GM11168 (cell line): ENCODE measurements at regions not wholly inside any gene's neighbourhood (a gene's known extent, or its start where the extent isn't known, plus 50 kb on each side); places are given as distances from the start of the nearest gene placed in this dataset.
"Not testable (repeated sequence)": the region's sequence is repeated elsewhere in the genome, so short reads cannot be mapped to it uniquely, and the experiment has no call there.

Experiments
- in situ Hi-C: fragments of 300-500 bp; cut with MboI; formaldehyde crosslinking; loops from one replicate; pipeline ENCODE4 v1.12.0; 2022; ENCODE audit warnings: low sequenced_read_pairs; ENCODE audit not compliant: unreplicated experiment

DNA sequence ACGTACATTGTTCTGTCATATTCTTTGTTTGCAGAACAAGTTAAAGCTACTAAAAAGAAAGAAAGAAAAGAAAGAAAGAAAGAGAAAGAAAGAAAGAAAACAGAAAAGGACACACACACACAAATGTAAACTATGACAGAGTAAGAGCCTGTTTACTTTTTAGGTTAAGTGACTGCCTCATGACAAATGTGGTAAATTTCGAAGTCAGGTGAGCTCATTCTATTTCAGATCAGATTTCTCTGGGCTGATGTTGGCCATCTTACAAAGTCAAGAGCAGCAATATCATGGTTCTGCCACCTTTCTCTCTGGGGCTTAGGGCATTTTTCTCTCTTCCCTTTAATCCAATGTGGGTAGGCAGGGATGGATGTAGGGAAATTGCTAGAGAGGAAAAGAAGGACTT is 299.5 kb downstream of the ANAPC1 start:
- in situ Hi-C loops = not testable (repeated sequence)

DNA sequence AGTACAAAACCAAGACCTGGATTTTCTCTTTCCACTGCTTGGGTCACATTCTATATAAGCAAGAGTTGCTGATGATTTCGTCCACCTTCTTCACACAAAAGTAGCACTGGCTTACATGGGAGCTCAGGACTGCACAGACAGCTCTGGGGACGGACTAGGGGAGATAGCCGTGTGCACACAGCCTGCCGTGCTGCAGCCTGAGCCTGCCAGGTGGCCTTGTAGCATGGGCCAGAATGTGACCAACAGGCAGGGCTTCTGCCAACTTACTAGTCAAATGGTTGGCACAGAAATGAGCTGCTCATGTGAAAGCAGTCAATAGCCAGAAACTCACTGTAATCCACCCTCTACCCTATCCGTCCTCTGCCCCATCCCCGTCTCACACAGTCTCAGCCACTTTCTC is 299.0 kb downstream of the ANAPC1 start:
- in situ Hi-C loops = not testable (repeated sequence)

DNA sequence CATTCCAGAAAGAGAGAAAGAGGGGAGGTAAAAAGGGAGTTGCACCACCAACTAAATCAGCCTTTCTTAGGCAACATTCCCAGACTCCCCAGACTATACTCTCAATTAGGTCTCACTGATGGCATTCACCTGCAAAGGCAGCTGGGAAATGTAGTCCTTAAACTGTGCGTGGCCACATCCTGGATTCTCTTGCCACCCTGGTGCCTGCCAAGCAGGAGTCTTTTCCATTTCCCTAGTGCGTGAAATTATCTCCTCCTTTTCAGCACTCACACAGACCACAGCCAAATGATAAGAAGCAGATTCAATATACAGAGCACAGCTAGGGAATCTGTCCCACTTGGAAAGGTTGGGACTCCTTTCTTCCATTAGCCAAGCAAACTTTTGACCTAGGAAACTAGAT is 298.0 kb downstream of the ANAPC1 start:
- in situ Hi-C loops = not testable (repeated sequence)

DNA sequence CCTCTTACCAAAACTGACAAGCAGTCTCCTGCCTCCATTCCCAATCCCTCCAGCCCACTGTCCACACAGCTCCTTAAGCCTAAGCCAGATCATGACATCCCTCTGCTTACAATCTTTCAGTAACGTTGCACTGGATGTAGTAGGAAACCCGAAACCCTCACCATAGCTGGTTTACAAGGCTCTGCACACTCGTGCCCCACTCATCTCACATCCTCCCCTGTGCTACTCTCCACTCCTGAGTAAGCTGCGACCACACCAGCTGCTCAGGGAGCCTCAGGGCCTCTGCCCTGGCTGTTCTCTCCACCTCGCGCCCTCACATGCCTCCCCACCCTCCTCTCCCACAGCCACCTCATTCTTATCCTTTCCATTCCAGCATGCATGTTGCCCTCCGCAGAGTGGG is 288.9 kb downstream of the ANAPC1 start:
- in situ Hi-C loops = not testable (repeated sequence)

DNA sequence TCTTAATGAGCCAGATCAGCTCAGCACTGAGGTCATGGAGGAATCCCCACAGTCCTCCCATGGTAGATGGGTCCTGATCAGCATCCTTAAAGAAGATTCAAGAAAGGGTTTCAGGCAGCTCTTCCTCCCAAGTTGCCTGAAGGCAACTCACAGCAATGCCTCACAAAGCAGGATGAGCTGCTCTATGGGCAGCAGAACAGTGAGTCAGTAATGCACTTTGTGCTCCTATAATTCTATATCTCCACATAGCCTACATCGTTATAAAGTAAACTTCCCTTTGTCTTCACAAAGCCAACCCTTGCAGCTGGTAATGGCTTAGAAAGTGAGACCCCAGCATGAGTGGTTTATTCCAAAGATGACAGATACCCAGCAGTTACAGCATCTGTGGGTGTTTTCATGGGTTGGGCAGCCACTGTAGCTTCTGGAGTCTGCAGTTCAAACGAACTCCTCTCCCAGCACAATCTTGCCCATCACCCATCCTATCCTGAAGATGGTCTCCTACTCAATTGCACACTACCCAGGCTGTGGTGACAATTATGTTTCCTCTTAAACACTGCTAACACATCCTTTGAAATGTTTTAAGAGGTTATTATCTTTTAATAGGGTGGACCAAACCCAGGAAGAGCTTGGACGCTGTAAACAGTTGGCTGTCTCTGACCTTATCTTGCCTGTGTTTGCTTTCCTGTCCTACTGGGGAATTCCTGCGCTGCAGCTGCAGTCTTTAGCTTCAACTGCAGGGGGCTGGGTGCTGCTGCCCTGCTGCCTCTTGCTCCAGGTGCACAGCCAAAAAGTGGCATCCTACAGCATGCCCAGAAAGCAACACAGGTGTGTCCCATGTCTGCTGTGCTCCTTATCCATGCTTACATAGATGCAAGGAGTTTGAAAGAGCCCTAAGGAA is 286.9 kb downstream of the ANAPC1 start:
- in situ Hi-C loops = not testable (repeated sequence)

DNA sequence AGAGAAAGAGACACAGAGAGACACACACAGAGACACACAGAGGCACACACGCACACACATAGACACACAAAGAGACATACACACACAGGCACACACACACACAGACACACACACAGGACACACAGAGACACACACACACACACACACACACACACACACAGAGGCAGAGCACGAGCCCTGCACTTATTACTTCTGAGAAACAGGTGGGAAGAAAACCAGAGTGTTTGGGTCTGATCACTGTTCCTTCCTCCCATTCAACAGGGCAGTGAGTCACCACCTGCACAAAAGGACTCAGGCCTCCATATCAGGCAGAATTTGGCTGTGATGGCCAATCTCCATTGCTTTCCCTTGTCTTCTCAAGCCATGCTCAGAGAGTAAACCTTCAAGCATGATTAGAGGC is 285.0 kb downstream of the ANAPC1 start:
- in situ Hi-C loops = not testable (repeated sequence)

DNA sequence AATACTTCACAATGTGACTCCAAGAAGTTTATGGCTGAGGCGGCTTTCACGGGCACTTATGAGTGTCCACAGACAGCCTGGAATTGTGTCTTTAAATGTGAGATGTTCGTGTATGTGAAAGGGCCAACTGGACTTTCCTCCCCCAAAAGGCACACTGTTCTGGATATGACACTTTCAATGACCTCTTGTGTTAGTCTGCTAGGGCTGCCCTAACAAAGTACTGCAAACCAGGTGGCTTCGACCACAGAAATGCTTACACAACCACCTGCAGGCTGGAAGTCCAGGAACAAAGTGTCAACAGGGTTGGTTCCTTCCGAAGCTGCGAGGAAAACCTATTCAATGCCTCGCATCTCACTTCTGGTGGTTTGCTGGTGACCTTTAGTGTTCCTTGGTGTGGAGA is 281.7 kb downstream of the ANAPC1 start:
- in situ Hi-C loops = not testable (repeated sequence)

DNA sequence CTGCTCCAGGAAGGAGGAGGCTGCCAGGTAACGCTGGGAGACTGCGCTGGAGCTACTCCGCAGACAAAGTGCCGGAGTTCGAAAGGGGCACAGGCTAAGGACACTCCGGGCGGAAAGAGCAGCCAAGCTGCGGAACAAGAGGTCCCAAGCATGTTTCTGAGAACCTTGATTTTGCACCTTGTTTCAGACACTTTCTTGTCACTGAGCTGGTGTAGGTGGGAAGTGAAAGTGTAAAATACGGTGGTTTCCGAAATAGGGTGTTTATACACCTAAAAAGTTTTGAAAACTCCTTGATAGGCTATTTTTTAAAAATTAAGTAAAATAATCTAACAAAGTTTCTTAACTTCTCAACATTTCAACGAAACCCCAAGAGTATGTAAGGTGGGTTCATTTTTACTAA is 278.2 kb downstream of the ANAPC1 start:
- in situ Hi-C loops = not testable (repeated sequence)

DNA sequence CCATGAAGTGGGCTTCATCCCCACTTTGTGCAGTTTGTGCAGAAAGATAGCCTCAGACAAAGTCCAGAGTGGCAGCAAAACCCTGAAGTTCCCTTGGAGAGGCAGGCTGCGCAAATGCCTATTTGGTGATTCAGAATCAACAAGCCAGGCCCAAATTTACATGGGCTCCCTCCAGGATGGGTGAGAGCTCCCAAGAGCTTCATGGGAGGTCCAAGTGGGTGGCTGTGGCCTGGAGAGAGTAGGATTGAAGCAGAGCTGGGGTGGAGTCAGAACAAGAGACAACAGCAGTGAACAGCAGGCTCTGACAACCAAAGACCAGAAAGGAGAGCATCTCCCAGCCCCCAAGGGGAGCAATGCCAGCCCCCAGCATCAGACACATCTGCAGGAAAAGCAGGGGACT is 277.4 kb downstream of the ANAPC1 start:
- in situ Hi-C loops = not testable (repeated sequence)

DNA sequence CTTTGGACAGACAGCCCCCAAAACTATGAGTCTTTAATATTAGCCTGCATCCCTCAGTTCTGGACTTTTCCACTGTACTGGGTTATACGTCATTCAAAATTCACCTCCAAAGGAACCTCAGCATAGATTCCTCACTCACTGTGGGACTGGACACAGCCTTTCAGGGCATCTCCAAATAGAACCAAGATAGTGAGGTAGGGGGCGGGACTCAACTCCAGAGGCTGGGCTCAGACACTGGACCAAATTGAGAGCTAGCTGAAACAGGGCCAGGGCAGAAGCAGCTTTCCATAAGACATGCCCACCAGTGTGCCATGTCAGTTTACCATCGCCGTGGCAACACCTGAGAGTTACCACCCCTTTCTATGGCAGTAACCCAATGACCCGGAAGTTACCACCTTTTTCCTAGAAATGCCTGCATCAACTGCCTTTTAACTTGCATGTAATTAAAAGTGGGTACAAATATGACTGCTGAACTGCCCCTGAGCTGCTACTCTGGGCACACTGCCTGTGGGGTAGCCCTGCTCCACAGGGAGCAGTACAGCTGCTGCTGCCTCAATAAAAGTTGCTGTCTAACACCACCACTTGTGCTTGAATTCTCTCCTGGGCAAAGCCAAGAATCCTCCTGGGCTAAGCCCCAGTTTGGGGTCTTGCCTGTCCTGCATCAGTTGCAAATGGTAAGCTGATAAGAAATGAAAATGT is 274.7 kb downstream of the ANAPC1 start:
- in situ Hi-C loops = not testable (repeated sequence)

DNA sequence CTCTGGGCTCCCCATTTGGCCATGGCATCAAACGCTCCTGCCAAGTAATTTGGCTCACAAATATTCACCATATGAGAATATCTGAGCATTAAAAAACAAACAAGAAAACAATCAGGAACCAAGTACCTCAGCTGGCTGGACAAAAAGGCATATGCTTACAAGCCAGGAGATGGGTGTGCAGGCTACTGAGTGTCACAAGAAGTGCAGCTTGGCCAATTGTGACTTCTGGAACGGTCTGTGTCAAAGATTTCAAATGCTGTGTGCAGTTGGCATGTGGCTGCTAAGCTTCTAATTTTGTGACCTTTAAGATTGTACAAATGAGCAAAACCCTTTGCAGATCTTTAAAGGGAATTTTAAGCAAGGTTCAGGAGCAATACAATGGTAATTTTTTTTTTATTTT is 274.0 kb downstream of the ANAPC1 start:
- in situ Hi-C loops = not testable (repeated sequence)

DNA sequence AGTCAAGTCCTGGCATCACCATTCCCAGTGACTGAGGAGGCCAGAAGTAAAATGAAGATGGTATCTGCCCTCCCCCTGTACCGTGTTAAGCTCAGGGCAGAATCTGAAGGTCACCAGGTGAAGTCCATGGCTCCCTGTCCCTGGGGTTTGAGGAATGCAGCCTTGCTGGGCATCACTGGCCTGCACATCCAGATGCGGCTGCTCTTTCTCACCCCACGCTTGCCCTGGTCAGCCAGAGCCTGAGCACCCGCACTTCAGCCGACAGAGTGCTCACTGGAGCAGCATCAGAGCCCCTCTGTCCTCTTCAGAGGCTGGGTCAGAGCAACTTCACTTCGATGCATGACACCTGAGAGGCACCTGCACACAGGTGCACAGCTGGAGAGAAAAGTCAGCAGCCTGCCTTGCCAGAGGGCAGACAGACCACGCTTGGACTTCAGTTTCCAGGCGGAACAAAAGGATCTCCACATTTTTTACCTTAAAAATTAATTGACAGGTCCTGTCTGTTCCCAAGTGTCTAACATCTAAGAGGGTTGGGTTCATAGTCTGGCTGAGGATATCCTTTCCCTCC is 267.3 kb downstream of the ANAPC1 start:
- in situ Hi-C loops = no loop called here

DNA sequence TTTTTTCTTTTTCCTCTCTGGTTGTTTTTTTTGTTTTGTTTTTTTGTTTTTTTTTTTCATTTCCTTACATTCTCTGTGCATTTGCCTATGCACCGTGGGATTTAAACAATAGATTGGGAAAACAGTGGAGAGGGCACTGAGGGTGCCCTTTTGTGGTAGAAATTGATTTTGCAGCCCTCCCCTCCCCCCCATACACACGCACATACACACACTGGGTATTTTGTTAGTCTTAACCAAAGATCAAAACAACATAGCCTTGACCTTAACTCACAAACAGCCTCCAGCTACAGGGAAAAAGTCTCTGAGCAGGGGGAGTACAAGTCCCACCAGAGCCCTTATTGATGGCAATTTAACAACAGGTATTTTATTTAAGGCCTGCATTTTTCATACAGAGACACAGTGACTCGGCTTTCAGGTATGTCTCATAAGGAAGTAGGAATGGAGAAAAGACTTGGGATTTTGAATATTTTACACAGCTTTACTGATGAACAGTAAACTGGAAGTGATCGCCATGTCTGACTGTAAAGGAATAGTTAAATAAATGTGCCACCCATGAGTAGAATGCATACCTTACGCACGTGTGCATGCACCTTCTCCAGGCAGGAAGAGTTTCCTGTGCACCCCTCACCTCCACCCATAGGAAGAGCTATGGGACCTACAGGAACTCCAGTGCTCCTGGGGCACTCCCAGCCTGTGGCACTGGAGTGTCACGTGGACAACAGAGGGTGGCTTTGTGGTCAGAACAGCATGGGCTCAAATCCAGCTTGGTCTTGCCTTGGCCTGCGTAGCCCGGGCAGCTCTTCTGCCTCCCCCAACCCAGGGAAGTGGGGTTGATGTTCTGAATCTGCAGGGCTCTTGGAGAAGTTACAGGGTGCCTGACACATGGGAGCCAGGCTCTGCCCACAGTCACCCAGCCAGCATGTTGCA is 266.4 kb downstream of the ANAPC1 start:
- in situ Hi-C loops = no loop called here

DNA sequence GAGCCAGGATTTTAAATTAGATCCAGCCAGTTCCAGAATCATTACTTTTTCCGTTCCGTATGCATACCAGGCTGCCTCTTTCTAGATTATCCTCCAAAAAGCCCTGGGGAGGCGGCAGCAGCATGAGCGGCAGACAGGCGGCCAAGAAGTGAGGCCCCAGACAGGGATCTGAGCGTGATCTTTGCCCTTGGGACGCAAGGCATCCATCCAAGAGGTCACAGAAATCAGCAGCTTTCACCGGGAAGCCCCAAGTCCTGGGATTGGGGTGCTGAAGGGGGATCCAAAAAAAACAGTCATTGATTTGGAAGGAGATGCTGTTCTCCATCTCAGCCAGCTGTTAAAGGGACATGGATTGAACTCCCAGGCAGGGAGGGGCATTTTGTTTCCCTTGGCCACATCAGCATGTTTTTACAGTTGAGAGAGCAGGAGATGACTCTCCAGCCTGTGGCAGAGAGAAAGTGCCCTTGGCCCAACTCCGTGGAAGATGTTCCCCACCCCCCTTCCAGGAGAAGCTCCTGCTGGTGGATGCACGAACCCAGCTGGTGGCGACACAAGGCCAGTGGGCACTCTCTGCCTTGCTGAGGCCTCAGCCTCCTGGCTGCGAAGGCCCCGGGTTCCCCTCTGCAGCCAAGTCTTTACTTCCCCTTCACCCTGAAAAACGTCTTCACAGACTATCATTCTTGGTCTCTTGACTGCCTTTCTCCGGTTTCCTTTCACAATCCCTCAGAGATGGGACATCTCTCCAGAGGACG is 265.6 kb downstream of the ANAPC1 start:
- in situ Hi-C loops = no loop called here

DNA sequence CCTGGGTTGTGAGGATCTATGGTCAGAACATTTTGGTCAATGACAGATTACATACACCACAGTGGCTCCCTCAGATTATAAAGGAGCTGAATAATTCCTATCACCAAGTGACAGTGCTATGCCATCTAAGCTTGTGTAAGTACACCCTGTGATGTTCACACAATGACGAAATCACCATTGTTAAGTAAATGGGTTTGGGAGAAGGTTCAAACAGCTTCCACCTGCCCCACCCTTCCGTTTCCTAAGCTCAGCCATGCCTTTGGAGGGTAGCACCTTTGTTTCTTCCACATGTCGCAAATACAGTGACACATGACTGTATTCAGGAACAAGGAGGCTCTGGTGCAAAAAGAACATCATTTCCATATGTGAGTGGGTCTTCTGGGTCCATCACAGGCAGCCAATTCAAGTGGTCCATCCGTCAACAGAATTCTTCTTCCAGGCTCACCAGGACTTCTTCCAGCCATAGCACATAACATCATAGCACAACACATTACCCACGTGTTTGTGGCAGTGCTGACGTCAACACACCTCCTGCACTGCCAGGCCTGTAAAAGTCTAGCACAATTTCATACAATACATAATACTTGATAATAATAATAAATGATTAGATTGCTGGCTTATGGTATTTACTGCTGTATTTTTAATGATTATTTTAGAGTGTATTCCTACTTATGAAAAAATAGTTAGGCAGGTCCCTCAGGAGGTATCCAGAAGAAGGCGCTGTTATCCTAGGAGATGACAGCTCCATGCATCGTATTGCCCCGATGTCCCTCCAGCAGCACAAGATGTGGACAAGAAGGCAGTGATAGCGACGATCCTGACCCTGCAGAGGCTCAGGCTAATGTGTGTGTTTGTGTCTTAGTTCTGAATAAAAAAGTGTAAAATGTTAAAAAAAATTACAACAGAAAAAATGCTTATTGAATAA is 264.8 kb downstream of the ANAPC1 start:
- in situ Hi-C loops = no loop called here

DNA sequence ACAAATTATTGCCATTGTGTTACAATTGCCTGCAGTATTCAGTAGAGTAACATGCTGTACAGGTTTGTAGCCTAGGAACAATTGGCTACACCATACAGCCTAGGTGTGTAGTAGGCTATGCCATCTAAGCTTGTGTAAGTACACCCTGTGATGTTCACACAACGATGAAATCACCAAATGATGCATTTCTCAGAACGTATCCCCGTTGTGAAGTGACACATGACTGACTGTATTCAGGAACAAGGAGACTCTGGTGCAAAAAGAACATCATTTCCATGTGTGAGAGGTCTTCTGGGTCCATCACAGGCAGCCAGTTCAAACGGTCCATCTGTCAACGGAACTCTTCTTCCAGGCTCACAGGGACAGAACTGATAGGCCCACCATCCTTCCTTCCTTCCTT is 263.7 kb downstream of the ANAPC1 start:
- in situ Hi-C loops = no loop called here

DNA sequence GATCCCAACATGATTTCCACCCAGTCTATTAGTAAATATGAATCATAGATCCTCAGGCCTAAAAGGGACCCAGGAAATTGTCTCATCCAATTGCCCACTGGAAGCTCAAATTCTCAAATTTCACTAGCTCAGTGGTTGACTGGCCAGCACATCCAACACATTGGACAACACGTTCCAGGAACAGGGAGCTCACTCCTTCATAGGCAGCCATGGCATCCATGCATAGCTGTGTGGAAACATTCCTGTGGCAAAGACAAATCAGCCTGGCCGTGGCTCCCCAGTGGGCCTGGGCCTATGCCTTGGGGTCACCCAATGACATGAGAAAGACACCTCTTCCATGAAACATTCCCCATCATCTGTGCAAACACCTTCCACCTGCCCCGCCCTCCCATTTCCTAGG is 261.1 kb downstream of the ANAPC1 start:
- in situ Hi-C loops = no loop called here

DNA sequence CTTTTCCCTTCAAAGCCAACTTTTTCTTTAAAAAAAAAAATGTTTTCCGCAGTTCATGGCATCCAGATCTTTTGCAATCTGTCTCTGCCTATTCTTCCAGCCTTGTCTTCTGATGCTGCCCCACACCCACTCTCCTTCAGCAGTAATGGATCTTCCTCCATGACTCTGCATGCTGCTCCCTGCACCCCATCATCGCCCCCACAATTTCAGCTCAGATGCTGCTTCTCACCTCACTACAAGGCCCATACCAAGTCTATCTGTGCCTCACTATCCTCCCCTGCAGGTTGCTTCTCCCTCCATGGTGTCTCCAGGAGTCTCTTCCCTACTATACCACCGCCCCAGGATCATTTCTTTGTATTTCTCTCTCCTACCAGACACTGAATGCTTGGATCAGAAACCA is 260.6 kb downstream of the ANAPC1 start:
- in situ Hi-C loops = no loop called here
